Upper lobe of left lung (tissue), 6 donors: ENCODE measurements at regions not wholly inside any gene's neighbourhood (a gene's known extent, or its start where the extent isn't known, plus 50 kb on each side); places are given as distances from the start of the nearest gene placed in this dataset.
"Not testable (repeated sequence)": the region's sequence is repeated elsewhere in the genome, so short reads cannot be mapped to it uniquely, and the experiment has no call there.

Experiments used
- ATAC-seq, 2 donors: fragments of 200-7000 bp; cut with Tn5 transposase; one replicate each; pipeline ENCODE4 v1.9.1; 2022; ENCODE audit warnings: mild to moderate bottlenecking in 2 of 2, moderate library complexity in 2 of 2; ENCODE audit not compliant: low FRiP score in 2 of 2
- DNase-seq, 2 donors: peaks; one replicate each; pipeline ENCODE4 v3.0.0-alpha.2; 2019 to 2020
- H3K27ac ChIP-seq, 4 donors: fragments of 200-600 bp; sonication (generic); one replicate each; pipeline ENCODE4 v1.5.1; 2016 to 2019
- H3K27me3 ChIP-seq, 4 donors: fragments of 200-600 bp; sonication (generic); one replicate each; pipeline ENCODE4 v1.5.1; 2017 to 2019
- H3K36me3 ChIP-seq, 4 donors: fragments of 200-600 bp; sonication (generic); one replicate each; pipeline ENCODE4 v1.5.1; 2016 to 2019
- H3K4me1 ChIP-seq, 4 donors: fragments of 200-600 bp; sonication (generic); one replicate each; pipeline ENCODE4 v1.5.1; 2018 to 2019
- H3K4me3 ChIP-seq, 4 donors: fragments of 200-600 bp; sonication (generic); one replicate each; pipeline ENCODE4 v1.5.1; 2017 to 2019; ENCODE audit warnings: mild to moderate bottlenecking in 2 of 4, moderate library complexity in 1 of 4
- H3K9me3 ChIP-seq, 4 donors: fragments of 200-600 bp; sonication (generic); one replicate each; pipeline ENCODE4 v1.5.1; 2018 to 2019
- EP300 ChIP-seq, 4 donors: sonication (generic); formaldehyde crosslinking; IDR thresholded peaks; one replicate each; pipeline ENCODE4 v1.5.1; 2017; ENCODE audit warnings: antibody characterized with exemption in 4 of 4, control low read depth in 2 of 4
- POLR2A ChIP-seq, 4 donors: fragments of 450-650 bp; IDR thresholded peaks; one replicate each; pipeline ENCODE4 v1.5.1; 2016 to 2017; ENCODE audit warnings: antibody characterized with exemption in 4 of 4, mild to moderate bottlenecking in 2 of 4
- POLR2AphosphoS5 ChIP-seq, 2 donors: sonication (generic); formaldehyde crosslinking; IDR thresholded peaks; one replicate each; pipeline ENCODE4 v1.5.1; 2017; ENCODE audit warnings: antibody characterized with exemption in 2 of 2
- WGBS, 2 donors: methylation state at CpG; one replicate each; pipeline ENCODE4 v1.1.5; 2017 to 2018; 5-methylcytosine and 5-hydroxymethylcytosine counted together
- TF ChIP-seq, protein P1 (sequence below), 6 experiments: fragments of 450-650 bp in 4 of 6; fragments of 200-600 bp in 2 of 6; sonication (generic) in 2 of 6; IDR thresholded peaks; one replicate each; pipeline ENCODE4 v1.5.1; 2016 to 2019; ENCODE audit warnings: antibody characterized with exemption in 6 of 6
- donor health status: DM: no; HTN: no; CAD: no; lungs with moderate emphysema.
- donor health status: DM: no; HTN: yes; CAD: no; lungs with severe emphysema.

- ATAC-seq (no peak), DNase-seq (no peak)
- H3K4me1 ChIP-seq = no peaks in the 10 kb centered on the region
- no peaks in the 10 kb centered on the region for H3K36me3 ChIP-seq
- H3K9me3 ChIP-seq = no peaks in the 10 kb centered on the region
- TF ChIP-seq EP300 (IDR thresholded peaks at IDR 0.05) (no peak), POLR2AphosphoS5 (IDR thresholded peaks at IDR 0.05) (no peak), POLR2A (IDR thresholded peaks at IDR 0.05) (no peak)
- TF ChIP-seq, protein P1, sequence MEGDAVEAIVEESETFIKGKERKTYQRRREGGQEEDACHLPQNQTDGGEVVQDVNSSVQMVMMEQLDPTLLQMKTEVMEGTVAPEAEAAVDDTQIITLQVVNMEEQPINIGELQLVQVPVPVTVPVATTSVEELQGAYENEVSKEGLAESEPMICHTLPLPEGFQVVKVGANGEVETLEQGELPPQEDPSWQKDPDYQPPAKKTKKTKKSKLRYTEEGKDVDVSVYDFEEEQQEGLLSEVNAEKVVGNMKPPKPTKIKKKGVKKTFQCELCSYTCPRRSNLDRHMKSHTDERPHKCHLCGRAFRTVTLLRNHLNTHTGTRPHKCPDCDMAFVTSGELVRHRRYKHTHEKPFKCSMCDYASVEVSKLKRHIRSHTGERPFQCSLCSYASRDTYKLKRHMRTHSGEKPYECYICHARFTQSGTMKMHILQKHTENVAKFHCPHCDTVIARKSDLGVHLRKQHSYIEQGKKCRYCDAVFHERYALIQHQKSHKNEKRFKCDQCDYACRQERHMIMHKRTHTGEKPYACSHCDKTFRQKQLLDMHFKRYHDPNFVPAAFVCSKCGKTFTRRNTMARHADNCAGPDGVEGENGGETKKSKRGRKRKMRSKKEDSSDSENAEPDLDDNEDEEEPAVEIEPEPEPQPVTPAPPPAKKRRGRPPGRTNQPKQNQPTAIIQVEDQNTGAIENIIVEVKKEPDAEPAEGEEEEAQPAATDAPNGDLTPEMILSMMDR (IDR thresholded peaks at IDR 0.05) = no peak
- no peaks in the 10 kb centered on the region for H3K27me3 ChIP-seq
- no peak overlapping the region for H3K27ac ChIP-seq
- no peak overlapping the region for H3K4me3 ChIP-seq
- 79 to 83% methylated on average over 3 of the region's 3 CpGs for WGBS, 2 donors
Observed at GRCh38 chr7:106562711-106563366, 98.1 kb downstream of the CCDC71L start.

DNA sequence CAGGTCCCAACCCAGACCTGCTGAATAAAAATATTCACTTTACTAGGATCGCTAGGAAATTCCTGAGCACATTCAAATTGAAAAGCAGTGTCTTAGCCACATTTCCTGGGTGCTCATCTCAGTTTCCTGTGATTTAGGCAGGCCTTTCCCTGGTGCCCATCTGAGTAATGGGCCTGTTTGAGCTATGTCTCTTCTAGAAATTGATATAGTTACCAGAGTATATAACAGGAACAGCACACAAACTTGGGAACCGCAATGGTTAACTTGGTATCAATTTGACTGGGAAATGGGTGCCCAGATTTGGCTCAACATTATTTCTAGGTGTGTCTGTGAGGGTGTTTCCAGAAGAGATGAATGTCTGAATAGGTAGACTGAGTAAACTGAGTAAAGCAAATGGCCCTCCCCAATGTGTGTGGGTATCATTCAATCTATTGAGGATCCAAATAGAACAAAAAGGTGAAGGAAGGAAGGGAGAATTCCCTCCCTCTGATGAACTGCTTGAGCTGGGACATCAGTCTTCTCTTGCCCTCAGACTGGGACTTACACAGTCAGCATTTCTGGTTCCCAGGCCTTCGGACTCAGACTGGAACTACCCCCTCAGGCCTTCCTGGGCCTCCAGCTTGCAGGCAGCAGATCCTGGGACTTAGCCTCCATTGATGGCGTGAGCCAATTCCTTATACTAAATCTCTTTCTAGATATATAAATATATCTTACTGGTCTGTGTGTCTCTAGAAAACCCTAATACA is 99.1 kb downstream of the CCDC71L start:
- H3K27me3 ChIP-seq = no peaks in the 10 kb centered on the region
- WGBS, 2 donors = 87 to 90% methylated on average over 4 of the region's 4 CpGs
- H3K9me3 ChIP-seq = no peaks in the 10 kb centered on the region
- no peak overlapping the region for H3K4me3 ChIP-seq
- no peak overlapping the region for H3K27ac ChIP-seq
- H3K36me3 ChIP-seq = no peaks in the 10 kb centered on the region
- no peak for DNase-seq
- ATAC-seq = no peak
- H3K4me1 ChIP-seq = no peaks in the 10 kb centered on the region
- TF ChIP-seq EP300 (IDR thresholded peaks at IDR 0.05) (no peak), POLR2AphosphoS5 (IDR thresholded peaks at IDR 0.05) (no peak)
- TF ChIP-seq, protein P1 (IDR thresholded peaks at IDR 0.05) = no peak

DNA sequence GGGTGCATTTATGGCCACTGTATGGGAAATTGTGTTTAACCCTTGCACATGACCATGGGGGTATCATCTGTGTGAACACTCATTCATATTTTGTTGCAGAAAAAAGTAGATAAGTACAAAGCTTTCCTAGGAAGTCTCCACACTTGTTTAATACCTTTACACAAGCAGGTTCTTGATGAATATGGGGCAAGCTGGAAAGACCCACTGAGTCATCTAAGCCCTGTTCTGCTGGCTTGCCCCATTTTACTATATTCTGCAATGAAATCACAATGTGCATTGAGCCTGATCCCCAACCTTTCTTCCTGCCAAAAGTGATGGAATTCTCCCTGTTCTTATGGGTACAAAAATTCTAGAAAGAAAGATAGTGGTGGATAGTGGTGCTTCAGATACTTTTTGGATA is 99.8 kb downstream of the CCDC71L start:
- no peak for ATAC-seq
- Histone ChIP-seq H3K27ac (no peak overlapping the region), H3K27me3 (no peaks in the 10 kb centered on the region), H3K4me3 (no peak overlapping the region), H3K4me1 (no peaks in the 10 kb centered on the region), H3K9me3 (no peaks in the 10 kb centered on the region), H3K36me3 (no peaks in the 10 kb centered on the region)
- TF ChIP-seq EP300 (IDR thresholded peaks at IDR 0.05) = no peak
- TF ChIP-seq POLR2AphosphoS5 (IDR thresholded peaks at IDR 0.05) = no peak
- TF ChIP-seq, protein P1 (IDR thresholded peaks at IDR 0.05) = no peak
- TF ChIP-seq POLR2A (IDR thresholded peaks at IDR 0.05) = no peak
- DNase-seq = no peak

- no peak for DNase-seq
- WGBS, 2 donors = 89 to 92% methylated on average over 5 of the region's 5 CpGs
- Histone ChIP-seq H3K9me3 (no peaks in the 10 kb centered on the region), H3K36me3 (no peaks in the 10 kb centered on the region), H3K27ac (no peak overlapping the region), H3K27me3 (no peaks in the 10 kb centered on the region), H3K4me1 (no peaks in the 10 kb centered on the region), H3K4me3 (no peak overlapping the region)
- ATAC-seq = no peak
- no peak for TF ChIP-seq EP300 (IDR thresholded peaks at IDR 0.05)
- no peak for TF ChIP-seq POLR2A (IDR thresholded peaks at IDR 0.05)
- TF ChIP-seq POLR2AphosphoS5 (IDR thresholded peaks at IDR 0.05) = no peak
- TF ChIP-seq, protein P1 (IDR thresholded peaks at IDR 0.05) = no peak
Observed at GRCh38 chr7:106560482-106560881, 100.5 kb downstream of the CCDC71L start.

GRCh38 chr7:106556244-106556643 is 104.7 kb downstream of the CCDC71L start:
- WGBS, 2 donors = 43 to 70% methylated on average over 2 of the region's 2 CpGs
- not testable (repeated sequence) for ATAC-seq, DNase-seq

DNA sequence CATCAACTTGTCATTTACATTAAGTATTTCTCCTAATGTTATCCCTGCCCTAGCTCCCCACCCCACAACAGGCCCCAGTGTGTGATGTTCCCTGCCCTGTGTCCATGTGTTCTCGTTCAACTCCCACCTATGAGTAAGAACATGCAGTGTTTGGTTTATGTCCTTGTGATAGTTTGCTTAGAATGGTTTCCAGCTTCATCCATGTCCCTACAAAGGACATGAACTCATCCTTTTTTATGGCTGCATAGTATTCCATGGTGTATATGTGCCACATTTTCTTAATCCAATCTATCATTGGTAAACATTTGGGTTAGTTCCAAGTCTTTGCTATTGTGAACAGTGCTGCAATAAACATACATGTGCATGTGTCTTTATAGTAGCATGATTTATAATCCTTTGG is 106.3 kb downstream of the CCDC71L start:
- H3K4me1 ChIP-seq, H3K4me3 ChIP-seq, ATAC-seq, H3K36me3 ChIP-seq, H3K27ac ChIP-seq, H3K9me3 ChIP-seq, H3K27me3 ChIP-seq, DNase-seq: not testable (repeated sequence)
- WGBS, 2 donors = 90 to 100% methylated on average over 1 of the region's 1 CpG

More at GRCh38 chr7:106556244-106556643, 104.7 kb downstream of the CCDC71L start:
- not testable (repeated sequence) for H3K9me3 ChIP-seq, H3K4me3 ChIP-seq, H3K27me3 ChIP-seq, H3K27ac ChIP-seq, H3K36me3 ChIP-seq, H3K4me1 ChIP-seq
